ENCODE measurements at regions not wholly inside any gene's neighbourhood (a gene's known extent, or its start where the extent isn't known, plus 50 kb on each side); places are given as distances from the start of the nearest gene placed in this dataset.

DNA sequence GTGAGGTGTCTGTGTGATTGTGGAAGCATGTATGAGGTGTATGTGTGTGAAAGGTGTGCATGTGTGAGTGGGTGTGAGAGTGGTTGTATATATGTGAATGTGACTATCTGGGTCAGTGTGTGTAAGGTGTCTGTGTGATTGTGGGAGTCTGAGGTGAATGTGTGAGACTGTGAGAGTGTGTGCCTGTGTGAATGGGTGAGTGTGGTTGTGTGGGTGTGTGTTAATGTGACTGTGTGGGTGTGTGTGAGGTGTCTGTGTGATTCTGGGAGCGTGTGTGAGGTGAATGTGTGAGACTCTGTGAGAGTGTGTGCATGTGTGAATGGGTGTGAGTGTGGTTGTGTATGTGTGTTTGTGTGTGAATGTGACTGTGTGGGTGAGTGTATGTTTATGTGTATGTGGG, 385.1 kb downstream of the TCERG1L start:
- Histone ChIP-seq H3K4me2 (no peak overlapping the region), H3K4me3 (no peak overlapping the region), H3K27me3 (ENCODE audit: insufficient read depth) (no peaks in the 10 kb centered on the region), H3K9me2 (ENCODE audit: insufficient read depth) (0 out of 2 replicates have a peak, but pooled peaks cover 4% of the 10 kb centered on the region), H3F3A (replicated peaks; ENCODE audit: low read depth) (no peaks in the 10 kb centered on the region), H2AFZ (no peak overlapping the region), H3K27ac (ENCODE audit: low read depth) (no peak overlapping the region), H3K79me2 (replicated peaks; ENCODE audit: insufficient read depth) (no peaks in the 10 kb centered on the region), H3K36me3 (ENCODE audit: insufficient read depth) (no peaks in the 10 kb centered on the region), H4K20me1 (replicated peaks; ENCODE audit: insufficient read depth) (no peaks in the 10 kb centered on the region), H3K4me1 (ENCODE audit: insufficient read depth) (no peaks in the 10 kb centered on the region)
- TF ChIP-seq POLR2AphosphoS5 (IDR thresholded peaks at IDR 0.05; ENCODE audit: low read depth) (no peak), STAT1 (IDR thresholded peaks at IDR 0.05; ENCODE audit: unreplicated experiment) (no peak), CREB1 (CRISPR knock-in tag; IDR thresholded peaks at IDR 0.05; ENCODE audit: low read depth) (no peak), ZNF331 (CRISPR knock-in tag; IDR thresholded peaks at IDR 0.05; ENCODE audit: low read depth) (no peak), EZH2phosphoT487 (IDR thresholded peaks at IDR 0.05; ENCODE audit: unreplicated experiment) (no peak), JUNB (IDR thresholded peaks at IDR 0.05; ENCODE audit: unreplicated experiment) (no peak), ZNF114 (CRISPR knock-in tag; IDR thresholded peaks at IDR 0.05) (no peak)
- TF ChIP-seq, protein P1, sequence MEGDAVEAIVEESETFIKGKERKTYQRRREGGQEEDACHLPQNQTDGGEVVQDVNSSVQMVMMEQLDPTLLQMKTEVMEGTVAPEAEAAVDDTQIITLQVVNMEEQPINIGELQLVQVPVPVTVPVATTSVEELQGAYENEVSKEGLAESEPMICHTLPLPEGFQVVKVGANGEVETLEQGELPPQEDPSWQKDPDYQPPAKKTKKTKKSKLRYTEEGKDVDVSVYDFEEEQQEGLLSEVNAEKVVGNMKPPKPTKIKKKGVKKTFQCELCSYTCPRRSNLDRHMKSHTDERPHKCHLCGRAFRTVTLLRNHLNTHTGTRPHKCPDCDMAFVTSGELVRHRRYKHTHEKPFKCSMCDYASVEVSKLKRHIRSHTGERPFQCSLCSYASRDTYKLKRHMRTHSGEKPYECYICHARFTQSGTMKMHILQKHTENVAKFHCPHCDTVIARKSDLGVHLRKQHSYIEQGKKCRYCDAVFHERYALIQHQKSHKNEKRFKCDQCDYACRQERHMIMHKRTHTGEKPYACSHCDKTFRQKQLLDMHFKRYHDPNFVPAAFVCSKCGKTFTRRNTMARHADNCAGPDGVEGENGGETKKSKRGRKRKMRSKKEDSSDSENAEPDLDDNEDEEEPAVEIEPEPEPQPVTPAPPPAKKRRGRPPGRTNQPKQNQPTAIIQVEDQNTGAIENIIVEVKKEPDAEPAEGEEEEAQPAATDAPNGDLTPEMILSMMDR (conservative IDR thresholded peaks at IDR 0.05; ENCODE audit: low read depth in 2 of 2): no peak
- TF ChIP-seq, protein P2, sequence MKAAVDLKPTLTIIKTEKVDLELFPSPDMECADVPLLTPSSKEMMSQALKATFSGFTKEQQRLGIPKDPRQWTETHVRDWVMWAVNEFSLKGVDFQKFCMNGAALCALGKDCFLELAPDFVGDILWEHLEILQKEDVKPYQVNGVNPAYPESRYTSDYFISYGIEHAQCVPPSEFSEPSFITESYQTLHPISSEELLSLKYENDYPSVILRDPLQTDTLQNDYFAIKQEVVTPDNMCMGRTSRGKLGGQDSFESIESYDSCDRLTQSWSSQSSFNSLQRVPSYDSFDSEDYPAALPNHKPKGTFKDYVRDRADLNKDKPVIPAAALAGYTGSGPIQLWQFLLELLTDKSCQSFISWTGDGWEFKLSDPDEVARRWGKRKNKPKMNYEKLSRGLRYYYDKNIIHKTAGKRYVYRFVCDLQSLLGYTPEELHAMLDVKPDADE (IDR thresholded peaks at IDR 0.05): no peak
- TF ChIP-seq, protein P3, sequence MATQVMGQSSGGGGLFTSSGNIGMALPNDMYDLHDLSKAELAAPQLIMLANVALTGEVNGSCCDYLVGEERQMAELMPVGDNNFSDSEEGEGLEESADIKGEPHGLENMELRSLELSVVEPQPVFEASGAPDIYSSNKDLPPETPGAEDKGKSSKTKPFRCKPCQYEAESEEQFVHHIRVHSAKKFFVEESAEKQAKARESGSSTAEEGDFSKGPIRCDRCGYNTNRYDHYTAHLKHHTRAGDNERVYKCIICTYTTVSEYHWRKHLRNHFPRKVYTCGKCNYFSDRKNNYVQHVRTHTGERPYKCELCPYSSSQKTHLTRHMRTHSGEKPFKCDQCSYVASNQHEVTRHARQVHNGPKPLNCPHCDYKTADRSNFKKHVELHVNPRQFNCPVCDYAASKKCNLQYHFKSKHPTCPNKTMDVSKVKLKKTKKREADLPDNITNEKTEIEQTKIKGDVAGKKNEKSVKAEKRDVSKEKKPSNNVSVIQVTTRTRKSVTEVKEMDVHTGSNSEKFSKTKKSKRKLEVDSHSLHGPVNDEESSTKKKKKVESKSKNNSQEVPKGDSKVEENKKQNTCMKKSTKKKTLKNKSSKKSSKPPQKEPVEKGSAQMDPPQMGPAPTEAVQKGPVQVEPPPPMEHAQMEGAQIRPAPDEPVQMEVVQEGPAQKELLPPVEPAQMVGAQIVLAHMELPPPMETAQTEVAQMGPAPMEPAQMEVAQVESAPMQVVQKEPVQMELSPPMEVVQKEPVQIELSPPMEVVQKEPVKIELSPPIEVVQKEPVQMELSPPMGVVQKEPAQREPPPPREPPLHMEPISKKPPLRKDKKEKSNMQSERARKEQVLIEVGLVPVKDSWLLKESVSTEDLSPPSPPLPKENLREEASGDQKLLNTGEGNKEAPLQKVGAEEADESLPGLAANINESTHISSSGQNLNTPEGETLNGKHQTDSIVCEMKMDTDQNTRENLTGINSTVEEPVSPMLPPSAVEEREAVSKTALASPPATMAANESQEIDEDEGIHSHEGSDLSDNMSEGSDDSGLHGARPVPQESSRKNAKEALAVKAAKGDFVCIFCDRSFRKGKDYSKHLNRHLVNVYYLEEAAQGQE (IDR thresholded peaks at IDR 0.05; ENCODE audit: unreplicated experiment): no peak
- TF ChIP-seq, protein P4, sequence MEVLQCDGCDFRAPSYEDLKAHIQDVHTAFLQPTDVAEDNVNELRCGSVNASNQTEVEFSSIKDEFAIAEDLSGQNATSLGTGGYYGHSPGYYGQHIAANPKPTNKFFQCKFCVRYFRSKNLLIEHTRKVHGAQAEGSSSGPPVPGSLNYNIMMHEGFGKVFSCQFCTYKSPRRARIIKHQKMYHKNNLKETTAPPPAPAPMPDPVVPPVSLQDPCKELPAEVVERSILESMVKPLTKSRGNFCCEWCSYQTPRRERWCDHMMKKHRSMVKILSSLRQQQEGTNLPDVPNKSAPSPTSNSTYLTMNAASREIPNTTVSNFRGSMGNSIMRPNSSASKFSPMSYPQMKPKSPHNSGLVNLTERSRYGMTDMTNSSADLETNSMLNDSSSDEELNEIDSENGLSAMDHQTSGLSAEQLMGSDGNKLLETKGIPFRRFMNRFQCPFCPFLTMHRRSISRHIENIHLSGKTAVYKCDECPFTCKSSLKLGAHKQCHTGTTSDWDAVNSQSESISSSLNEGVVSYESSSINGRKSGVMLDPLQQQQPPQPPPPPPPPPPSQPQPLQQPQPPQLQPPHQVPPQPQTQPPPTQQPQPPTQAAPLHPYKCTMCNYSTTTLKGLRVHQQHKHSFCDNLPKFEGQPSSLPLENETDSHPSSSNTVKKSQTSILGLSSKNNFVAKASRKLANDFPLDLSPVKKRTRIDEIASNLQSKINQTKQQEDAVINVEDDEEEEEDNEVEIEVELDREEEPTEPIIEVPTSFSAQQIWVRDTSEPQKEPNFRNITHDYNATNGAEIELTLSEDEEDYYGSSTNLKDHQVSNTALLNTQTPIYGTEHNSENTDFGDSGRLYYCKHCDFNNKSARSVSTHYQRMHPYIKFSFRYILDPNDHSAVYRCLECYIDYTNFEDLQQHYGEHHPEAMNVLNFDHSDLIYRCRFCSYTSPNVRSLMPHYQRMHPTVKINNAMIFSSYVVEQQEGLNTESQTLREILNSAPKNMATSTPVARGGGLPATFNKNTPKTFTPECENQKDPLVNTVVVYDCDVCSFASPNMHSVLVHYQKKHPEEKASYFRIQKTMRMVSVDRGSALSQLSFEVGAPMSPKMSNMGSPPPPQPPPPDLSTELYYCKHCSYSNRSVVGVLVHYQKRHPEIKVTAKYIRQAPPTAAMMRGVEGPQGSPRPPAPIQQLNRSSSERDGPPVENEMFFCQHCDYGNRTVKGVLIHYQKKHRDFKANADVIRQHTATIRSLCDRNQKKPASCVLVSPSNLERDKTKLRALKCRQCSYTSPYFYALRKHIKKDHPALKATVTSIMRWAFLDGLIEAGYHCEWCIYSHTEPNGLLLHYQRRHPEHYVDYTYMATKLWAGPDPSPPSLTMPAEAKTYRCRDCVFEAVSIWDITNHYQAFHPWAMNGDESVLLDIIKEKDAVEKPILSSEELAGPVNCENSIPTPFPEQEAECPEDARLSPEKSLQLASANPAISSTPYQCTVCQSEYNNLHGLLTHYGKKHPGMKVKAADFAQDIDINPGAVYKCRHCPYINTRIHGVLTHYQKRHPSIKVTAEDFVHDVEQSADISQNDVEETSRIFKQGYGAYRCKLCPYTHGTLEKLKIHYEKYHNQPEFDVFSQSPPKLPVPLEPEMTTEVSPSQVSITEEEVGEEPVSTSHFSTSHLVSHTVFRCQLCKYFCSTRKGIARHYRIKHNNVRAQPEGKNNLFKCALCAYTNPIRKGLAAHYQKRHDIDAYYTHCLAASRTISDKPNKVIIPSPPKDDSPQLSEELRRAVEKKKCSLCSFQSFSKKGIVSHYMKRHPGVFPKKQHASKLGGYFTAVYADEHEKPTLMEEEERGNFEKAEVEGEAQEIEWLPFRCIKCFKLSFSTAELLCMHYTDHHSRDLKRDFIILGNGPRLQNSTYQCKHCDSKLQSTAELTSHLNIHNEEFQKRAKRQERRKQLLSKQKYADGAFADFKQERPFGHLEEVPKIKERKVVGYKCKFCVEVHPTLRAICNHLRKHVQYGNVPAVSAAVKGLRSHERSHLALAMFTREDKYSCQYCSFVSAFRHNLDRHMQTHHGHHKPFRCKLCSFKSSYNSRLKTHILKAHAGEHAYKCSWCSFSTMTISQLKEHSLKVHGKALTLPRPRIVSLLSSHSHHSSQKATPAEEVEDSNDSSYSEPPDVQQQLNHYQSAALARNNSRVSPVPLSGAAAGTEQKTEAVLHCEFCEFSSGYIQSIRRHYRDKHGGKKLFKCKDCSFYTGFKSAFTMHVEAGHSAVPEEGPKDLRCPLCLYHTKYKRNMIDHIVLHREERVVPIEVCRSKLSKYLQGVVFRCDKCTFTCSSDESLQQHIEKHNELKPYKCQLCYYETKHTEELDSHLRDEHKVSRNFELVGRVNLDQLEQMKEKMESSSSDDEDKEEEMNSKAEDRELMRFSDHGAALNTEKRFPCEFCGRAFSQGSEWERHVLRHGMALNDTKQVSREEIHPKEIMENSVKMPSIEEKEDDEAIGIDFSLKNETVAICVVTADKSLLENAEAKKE (CRISPR knock-in tag; IDR thresholded peaks at IDR 0.05): no peak
- ATAC-seq: no peak
- peaks cover 25% of the 10 kb centered on the region for H3K9me3 Mint-ChIP-seq
- peaks cover 3% of the 10 kb centered on the region; the same call in 1 of the 3 replicates for H3K36me3 Mint-ChIP-seq (ENCODE audit: low read depth)
- DNase-seq (ENCODE audit: low spot score): no peak
- H3K27ac Mint-ChIP-seq: no peak overlapping the region
- H3K4me3 Mint-ChIP-seq: no peak overlapping the region
- no peaks in the 10 kb centered on the region for H3K4me1 Mint-ChIP-seq
- H3K27me3 Mint-ChIP-seq (ENCODE audit: insufficient read depth, low read depth, poor library complexity): no peaks in the 10 kb centered on the region

Measured in GM23338 (cell line).